ENCODE measurements at regions not wholly inside any gene's neighbourhood (a gene's known extent, or its start where the extent isn't known, plus 50 kb on each side); places are given as distances from the start of the nearest gene placed in this dataset.

DNA sequence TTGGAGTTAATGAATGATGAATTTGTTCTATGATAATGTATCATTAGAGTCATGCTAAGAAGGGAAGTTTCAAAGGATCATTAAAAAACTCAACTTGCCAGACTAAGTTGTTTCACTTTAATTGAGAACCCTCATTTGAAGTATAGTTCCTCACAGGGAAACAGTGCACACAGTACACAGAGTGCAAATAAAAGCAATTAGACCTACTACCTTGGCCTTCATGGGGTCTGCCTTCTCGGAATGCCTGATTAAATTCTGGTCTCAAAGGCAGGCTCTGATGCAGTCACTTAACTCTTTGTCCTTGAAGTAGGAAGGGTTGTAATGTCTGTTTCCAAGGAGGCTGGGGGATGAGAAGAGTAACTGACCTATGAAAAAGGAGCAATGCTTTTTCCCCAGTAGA, 457.3 kb downstream of the TBC1D32 start:
- Histone ChIP-seq H3K4me3 (ENCODE audit: low read depth, low read length) (no peak overlapping the region), H3K27me3 (ENCODE audit: control insufficient read depth, insufficient read depth, low read length) (no peaks in the 10 kb centered on the region), H3K27ac (ENCODE audit: low read depth, low read length) (no peak overlapping the region), H3K9me3 (ENCODE audit: control insufficient read depth, insufficient read depth, low read length) (peaks cover 28% of the 10 kb centered on the region)
- CTCF ChIA-PET = no interaction called here
- POLR2A ChIA-PET = no interaction called here
- DNase-seq (ENCODE audit: low read depth, low spot score) = no peak
- TF ChIP-seq, protein P1, sequence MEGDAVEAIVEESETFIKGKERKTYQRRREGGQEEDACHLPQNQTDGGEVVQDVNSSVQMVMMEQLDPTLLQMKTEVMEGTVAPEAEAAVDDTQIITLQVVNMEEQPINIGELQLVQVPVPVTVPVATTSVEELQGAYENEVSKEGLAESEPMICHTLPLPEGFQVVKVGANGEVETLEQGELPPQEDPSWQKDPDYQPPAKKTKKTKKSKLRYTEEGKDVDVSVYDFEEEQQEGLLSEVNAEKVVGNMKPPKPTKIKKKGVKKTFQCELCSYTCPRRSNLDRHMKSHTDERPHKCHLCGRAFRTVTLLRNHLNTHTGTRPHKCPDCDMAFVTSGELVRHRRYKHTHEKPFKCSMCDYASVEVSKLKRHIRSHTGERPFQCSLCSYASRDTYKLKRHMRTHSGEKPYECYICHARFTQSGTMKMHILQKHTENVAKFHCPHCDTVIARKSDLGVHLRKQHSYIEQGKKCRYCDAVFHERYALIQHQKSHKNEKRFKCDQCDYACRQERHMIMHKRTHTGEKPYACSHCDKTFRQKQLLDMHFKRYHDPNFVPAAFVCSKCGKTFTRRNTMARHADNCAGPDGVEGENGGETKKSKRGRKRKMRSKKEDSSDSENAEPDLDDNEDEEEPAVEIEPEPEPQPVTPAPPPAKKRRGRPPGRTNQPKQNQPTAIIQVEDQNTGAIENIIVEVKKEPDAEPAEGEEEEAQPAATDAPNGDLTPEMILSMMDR (IDR thresholded peaks at IDR 0.05; ENCODE audit: low read depth, low read length) = no peak

DNA sequence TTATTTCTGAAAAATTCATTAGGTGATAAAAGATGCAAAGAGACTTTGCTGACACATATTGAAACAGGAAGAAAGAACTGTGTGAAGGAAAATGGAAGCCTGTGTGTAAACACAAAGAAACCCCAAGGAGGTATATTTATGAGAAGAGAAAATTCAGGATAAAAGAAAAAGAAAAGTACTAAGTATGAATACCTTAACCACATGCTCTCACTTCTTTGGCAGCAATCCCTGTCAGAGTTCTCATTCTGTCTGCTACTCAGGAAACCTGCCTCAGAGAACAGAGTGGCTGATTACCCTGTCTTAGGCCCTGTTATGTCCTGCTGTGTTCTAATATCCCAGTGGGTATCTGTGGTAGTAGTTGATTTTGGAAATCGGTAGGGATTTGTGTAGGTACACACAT, 457.9 kb downstream of the TBC1D32 start:
- ChIA-PET CTCF (no interaction called here), POLR2A (no interaction called here)
- H3K27me3 ChIP-seq (ENCODE audit: control insufficient read depth, insufficient read depth, low read length) = no peaks in the 10 kb centered on the region
- no peak overlapping the region for H3K4me3 ChIP-seq (ENCODE audit: low read depth, low read length)
- H3K9me3 ChIP-seq (ENCODE audit: control insufficient read depth, insufficient read depth, low read length) = peaks cover 33% of the 10 kb centered on the region
- TF ChIP-seq, protein P1 (IDR thresholded peaks at IDR 0.05; ENCODE audit: low read depth, low read length) = no peak
- no peak for DNase-seq (ENCODE audit: low read depth, low spot score)
- no peak overlapping the region for H3K27ac ChIP-seq (ENCODE audit: low read depth, low read length)

DNA sequence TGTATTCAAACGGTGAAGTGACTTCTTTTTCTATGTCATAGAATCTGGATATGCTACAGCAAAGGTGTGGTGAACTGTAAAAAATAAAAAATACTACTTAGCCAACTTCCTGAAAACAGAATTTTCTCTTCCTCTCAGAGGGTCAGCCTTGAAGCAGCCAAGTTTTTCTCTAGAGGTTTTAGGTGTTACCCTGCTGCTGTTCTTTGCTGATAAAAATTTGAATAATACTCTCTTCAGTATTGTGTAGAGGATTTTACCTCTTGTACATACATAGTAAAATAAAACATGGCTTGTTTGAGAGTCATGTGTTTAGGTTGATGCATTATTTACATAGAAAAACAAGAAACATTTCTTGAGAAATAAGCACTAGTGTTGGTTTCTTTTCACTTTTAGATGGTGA, 458.4 kb downstream of the TBC1D32 start:
- H3K4me3 ChIP-seq (ENCODE audit: low read depth, low read length) = no peak overlapping the region
- H3K27me3 ChIP-seq (ENCODE audit: control insufficient read depth, insufficient read depth, low read length) = no peaks in the 10 kb centered on the region
- no peak overlapping the region for H3K27ac ChIP-seq (ENCODE audit: low read depth, low read length)
- TF ChIP-seq, protein P1 (IDR thresholded peaks at IDR 0.05; ENCODE audit: low read depth, low read length) = no peak
- DNase-seq (ENCODE audit: low read depth, low spot score) = no peak
- ChIA-PET CTCF (no interaction called here), POLR2A (no interaction called here)
- H3K9me3 ChIP-seq (ENCODE audit: control insufficient read depth, insufficient read depth, low read length) = peaks cover 37% of the 10 kb centered on the region

DNA sequence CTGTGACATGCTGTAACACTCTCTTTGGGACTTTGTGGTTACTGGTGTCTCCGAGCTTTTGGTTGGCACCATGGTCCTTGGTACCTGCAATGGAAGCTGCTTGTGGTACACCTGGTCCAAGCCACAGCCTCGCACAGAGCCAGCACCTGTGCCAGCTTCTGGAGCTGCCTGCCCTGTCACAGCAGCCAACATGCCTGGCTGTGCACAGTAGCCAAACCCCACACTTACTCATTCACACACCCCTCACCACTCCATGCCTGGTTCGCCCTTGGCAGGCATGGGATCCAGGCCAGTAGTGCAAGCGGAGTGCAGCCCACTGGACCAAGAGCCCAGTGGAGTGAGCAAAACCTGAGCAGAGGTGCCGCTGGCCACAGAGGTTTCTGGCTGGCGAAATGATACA, 459.9 kb downstream of the TBC1D32 start:
- Histone ChIP-seq H3K27me3 (ENCODE audit: control insufficient read depth, insufficient read depth, low read length) (no peaks in the 10 kb centered on the region), H3K4me3 (ENCODE audit: low read depth, low read length) (no peak overlapping the region), H3K27ac (ENCODE audit: low read depth, low read length) (no peak overlapping the region), H3K9me3 (ENCODE audit: control insufficient read depth, insufficient read depth, low read length) (peaks cover 37% of the 10 kb centered on the region)
- ChIA-PET CTCF (no interaction called here), POLR2A (no interaction called here)
- TF ChIP-seq, protein P1 (IDR thresholded peaks at IDR 0.05; ENCODE audit: low read depth, low read length) = no peak
- DNase-seq (ENCODE audit: low read depth, low spot score) = no peak

DNA sequence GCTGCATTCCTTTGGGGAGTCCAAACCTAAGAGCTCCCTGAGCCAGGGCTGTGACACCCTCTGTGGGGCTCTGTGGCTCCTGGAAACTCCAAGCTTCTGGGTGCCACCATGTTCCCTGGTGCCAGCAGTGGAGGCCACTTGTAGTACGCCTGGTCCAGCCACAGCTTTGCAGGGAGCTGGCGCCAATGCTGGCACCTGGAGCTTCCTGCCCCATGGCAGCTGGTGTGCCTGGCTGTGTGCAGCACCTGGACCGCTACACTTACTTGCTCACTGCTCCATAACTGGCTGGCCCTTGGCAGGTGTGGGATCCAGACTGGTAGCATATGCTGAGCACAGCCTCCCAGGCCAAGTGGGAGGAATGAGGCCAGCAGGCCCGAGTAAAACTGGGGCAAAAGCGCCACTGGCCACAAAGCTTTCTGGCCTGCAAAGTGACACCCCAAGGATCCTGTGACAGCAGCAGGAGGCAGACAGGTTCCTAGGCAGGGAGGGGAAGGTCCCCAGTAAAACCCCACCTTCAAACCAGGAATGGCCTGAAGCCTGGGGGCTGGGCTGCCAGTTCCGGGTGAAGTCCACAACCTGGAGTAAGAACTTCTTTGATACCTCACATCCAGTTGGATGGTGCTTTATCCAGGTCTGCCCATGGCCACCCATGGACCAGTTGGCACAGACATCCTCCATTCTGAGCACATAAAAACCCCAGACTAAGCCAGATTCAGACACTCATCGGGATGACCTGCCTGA, 461.0 kb downstream of the TBC1D32 start:
- CTCF ChIA-PET = no interaction called here
- Histone ChIP-seq H3K27ac (ENCODE audit: low read depth, low read length) (no peak overlapping the region), H3K9me3 (ENCODE audit: control insufficient read depth, insufficient read depth, low read length) (peaks cover 37% of the 10 kb centered on the region), H3K27me3 (ENCODE audit: control insufficient read depth, insufficient read depth, low read length) (no peaks in the 10 kb centered on the region), H3K4me3 (ENCODE audit: low read depth, low read length) (no peak overlapping the region)
- no peak for DNase-seq (ENCODE audit: low read depth, low spot score)
- POLR2A ChIA-PET = no interaction called here
- TF ChIP-seq, protein P1 (IDR thresholded peaks at IDR 0.05; ENCODE audit: low read depth, low read length) = no peak

Measured in AG04450 (cell line).